ENCODE measurements at regions not wholly inside any gene's neighbourhood (a gene's known extent, or its start where the extent isn't known, plus 50 kb on each side); places are given as distances from the start of the nearest gene placed in this dataset.

DNA sequence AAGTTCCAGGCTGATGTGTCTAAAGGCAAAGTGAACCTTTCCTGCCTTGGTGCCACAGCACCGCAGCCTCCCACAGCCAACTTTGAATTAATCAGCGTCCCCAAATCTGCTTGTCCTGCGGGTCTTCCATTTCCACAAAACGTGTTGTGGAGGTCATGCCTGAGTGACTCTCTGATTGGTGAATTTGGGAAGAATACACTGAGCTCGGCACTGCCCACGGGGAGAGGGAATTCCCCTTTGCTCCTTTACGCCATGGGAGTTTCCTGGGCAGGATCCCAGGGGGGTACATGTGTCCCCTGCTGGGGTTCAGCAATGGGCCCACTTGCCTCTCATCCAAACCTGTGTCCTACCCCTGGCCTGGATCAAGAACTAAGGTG is 90.4 kb downstream of the LHX2 start:
- TF ChIP-seq, protein P1, sequence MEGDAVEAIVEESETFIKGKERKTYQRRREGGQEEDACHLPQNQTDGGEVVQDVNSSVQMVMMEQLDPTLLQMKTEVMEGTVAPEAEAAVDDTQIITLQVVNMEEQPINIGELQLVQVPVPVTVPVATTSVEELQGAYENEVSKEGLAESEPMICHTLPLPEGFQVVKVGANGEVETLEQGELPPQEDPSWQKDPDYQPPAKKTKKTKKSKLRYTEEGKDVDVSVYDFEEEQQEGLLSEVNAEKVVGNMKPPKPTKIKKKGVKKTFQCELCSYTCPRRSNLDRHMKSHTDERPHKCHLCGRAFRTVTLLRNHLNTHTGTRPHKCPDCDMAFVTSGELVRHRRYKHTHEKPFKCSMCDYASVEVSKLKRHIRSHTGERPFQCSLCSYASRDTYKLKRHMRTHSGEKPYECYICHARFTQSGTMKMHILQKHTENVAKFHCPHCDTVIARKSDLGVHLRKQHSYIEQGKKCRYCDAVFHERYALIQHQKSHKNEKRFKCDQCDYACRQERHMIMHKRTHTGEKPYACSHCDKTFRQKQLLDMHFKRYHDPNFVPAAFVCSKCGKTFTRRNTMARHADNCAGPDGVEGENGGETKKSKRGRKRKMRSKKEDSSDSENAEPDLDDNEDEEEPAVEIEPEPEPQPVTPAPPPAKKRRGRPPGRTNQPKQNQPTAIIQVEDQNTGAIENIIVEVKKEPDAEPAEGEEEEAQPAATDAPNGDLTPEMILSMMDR (IDR thresholded peaks at IDR 0.05; ENCODE audit: borderline replicate concordance, insufficient read depth, low read depth, low read length), result no peak

DNA sequence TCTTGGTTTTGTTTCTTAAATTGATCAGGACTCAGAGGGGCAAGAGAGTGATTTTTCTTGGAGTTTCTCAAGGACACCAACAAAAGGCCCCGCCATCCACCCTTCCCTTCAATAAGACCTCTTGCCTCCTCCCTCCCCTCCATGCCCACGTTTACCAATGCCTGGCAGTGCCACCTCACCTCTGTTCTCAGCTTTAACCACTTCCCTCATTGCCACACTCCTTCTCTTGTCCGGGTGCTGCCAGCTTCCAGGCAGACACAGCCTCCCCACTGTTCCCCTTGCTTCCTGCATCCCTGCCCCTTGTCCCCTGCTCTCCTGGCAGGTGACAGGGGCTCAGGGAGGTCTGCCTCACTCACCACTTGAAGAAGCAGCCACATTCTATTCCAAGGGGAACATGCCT is 90.8 kb downstream of the LHX2 start:
- TF ChIP-seq, protein P1 (IDR thresholded peaks at IDR 0.05; ENCODE audit: borderline replicate concordance, insufficient read depth, low read depth, low read length), result no peak
- H3K4me3 ChIP-seq (ENCODE audit: low read depth, low read length), result no peak overlapping the region

More for the DNA sequence above, 90.4 kb downstream of the LHX2 start:
- H3K4me3 ChIP-seq (ENCODE audit: low read depth, low read length), result no peak overlapping the region

DNA sequence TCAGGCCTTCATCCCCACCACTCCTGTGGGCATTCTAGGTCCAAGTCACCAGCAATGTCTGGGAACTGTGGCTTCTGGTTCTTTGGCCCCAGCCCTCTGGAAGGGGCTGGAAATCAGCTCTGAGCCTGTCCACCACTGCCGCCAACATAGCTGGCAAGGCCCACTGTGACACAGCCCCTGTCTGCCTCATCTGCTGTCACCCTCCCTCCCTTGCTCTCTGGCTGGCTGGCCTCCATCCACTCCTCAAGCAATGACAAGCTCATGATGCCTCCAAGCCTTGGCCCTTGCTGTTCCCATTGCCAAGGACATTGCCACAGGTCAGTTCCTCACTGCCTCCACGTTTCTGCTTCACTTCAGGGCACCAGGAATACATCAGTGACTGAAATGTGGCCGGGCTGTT is 93.7 kb downstream of the LHX2 start:
- TF ChIP-seq, protein P1 (IDR thresholded peaks at IDR 0.05; ENCODE audit: borderline replicate concordance, insufficient read depth, low read depth, low read length), result no peak
- H3K4me3 ChIP-seq (ENCODE audit: low read depth, low read length), result no peak overlapping the region

DNA sequence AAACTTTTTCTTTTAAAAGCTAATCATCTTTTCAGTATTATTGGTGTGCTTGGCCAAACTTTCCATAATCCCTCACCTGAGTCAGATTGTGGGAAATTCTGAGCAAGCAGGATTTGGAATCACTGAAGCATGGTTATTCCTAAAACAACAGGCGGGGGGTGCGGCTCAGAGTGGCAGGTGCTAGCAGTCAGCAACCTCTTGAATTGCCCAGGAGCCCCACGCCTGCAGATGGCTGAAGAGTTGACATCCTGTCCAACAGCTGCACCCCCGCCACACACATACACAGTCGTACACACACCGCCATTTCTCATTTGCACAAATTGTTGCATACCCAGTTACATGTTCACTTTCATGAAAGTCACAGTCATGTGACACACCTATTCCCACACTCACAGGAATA is 96.6 kb downstream of the LHX2 start:
- H3K4me3 ChIP-seq (ENCODE audit: low read depth, low read length), result no peak overlapping the region
- TF ChIP-seq, protein P1 (IDR thresholded peaks at IDR 0.05; ENCODE audit: borderline replicate concordance, insufficient read depth, low read depth, low read length), result no peak

DNA sequence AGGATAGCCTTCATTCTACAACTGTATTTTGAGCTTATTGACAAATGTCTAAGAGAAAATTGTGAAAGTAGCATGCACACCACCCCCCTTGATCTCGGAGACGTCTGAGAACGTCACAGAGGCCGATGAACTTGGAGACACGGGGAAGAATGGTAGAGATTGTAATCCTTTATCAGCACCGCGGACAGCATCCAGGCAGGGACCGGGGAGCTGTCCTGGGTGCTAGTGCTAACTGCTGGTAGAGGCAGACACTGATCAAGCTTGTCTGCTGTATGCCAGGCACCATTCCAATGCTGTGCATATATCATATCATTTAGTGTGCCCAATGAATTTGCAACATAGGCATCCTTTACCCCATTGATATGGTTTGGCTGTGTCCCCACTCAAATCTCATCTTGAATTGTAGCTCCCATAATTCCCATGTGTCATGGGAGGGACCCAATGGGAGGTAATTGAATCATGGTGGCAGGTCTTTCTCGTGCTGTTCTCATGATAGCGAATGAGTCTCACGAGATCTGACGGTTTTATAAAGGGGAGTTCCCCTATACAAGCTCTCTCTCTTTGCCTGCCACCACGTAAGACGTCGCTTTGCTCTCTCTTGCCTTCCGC is 98.8 kb downstream of the LHX2 start:
- TF ChIP-seq, protein P1 (IDR thresholded peaks at IDR 0.05; ENCODE audit: borderline replicate concordance, insufficient read depth, low read depth, low read length), result no peak
- H3K4me3 ChIP-seq (ENCODE audit: low read depth, low read length), result no peak overlapping the region

DNA sequence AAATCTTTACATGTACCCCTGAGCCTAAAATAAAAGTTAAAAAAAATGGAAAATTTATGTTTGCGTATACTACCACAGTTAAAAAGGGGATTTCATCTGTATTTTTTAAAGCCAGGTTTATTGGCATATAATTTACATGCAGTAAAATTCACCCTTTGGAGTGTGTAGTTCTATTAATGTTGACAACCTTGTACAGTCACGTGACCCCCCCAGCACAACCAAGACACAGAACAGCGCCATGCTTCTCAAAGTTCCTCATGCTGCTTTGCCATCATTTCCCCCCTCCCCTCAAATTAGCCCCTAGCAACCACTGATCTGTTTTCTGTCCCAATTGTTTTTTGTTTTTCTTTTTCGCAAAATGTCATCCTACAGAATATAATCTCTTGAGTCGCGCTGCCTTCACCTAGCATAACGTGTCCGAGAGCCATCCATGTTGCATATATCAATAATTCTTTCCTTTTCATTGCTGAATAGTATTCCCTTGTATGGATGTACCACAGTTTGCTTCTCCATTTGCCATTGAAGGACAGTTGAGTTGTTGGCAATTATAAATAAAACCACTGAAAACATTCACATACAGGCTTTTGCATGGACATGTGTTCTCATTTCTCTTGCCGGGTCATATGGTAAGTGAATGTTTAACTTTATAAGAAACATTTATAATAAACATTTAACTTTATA is 105.3 kb downstream of the LHX2 start:
- TF ChIP-seq, protein P1 (IDR thresholded peaks at IDR 0.05; ENCODE audit: borderline replicate concordance, insufficient read depth, low read depth, low read length), result no peak
- no peak overlapping the region for H3K4me3 ChIP-seq (ENCODE audit: low read depth, low read length)

DNA sequence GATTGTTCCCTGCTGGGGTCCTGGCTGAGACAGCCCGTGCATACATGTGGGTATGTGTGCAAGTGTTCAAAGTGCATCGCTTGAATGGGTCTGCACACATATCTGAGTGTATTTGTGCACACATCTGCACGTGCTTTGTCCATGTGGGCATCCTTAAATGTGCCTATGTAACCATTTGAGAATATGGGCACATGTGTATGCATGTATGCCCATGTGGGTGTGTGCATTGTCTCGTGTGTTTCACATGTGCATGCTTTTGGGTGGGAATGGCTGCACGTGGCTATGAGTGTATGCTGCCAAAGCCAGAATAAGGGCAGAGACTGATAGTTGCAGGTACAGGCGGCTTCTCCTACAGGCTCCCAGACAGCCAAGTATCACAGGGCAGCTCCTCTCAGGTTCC is 107.3 kb downstream of the LHX2 start:
- TF ChIP-seq, protein P1 (IDR thresholded peaks at IDR 0.05; ENCODE audit: borderline replicate concordance, insufficient read depth, low read depth, low read length), result no peak
- no peak overlapping the region for H3K4me3 ChIP-seq (ENCODE audit: low read depth, low read length)
